NT2/D1 (cell line): ENCODE measurements at regions not wholly inside any gene's neighbourhood (a gene's known extent, or its start where the extent isn't known, plus 50 kb on each side); places are given as distances from the start of the nearest gene placed in this dataset.

Experiments used
- DNase-seq: peaks from one replicate; pipeline ENCODE4 v3.0.0-alpha.2; 2011; ENCODE audit warnings: low read depth, low spot score
- H3K27me3 ChIP-seq: 2 replicates; pipeline ENCODE4 v1.6.0; 2011; ENCODE audit warnings: mild to moderate bottlenecking; ENCODE audit not compliant: insufficient read length, insufficient read depth
- H3K36me3 ChIP-seq: 2 replicates; pipeline ENCODE4 v1.6.1; 2011; ENCODE audit warnings: mild to moderate bottlenecking, low read length, mixed read lengths; ENCODE audit not compliant: insufficient read depth, insufficient read length
- H3K4me1 ChIP-seq: 2 replicates; pipeline ENCODE4 v1.5.1; 2011; ENCODE audit not compliant: insufficient read depth, insufficient read length
- H3K4me3 ChIP-seq: 2 replicates; pipeline ENCODE4 v1.5.1; 2011; ENCODE audit warnings: low read depth; ENCODE audit not compliant: insufficient read length
- H3K9ac ChIP-seq: 2 replicates; pipeline ENCODE4 v1.6.0; 2011; ENCODE audit warnings: low read depth; ENCODE audit not compliant: insufficient read length
- H3K9me3 ChIP-seq: 2 replicates; pipeline ENCODE4 v1.5.1; 2011; ENCODE audit warnings: mild to moderate bottlenecking, low read length; ENCODE audit not compliant: insufficient read depth
- SUZ12 ChIP-seq: IDR thresholded peaks from 2 replicates; pipeline ENCODE4 v1.6.1; 2011; ENCODE audit not compliant: insufficient read length, insufficient read depth; ENCODE audit errors: extremely low read depth
- YY1 ChIP-seq: IDR thresholded peaks from 2 replicates; pipeline ENCODE4 v1.6.1; 2011; ENCODE audit not compliant: insufficient read length, insufficient read depth
- ZNF274 ChIP-seq: IDR thresholded peaks from 2 replicates; pipeline ENCODE4 v1.6.1; 2011; ENCODE audit warnings: mild to moderate bottlenecking, low read depth, low read length

DNA sequence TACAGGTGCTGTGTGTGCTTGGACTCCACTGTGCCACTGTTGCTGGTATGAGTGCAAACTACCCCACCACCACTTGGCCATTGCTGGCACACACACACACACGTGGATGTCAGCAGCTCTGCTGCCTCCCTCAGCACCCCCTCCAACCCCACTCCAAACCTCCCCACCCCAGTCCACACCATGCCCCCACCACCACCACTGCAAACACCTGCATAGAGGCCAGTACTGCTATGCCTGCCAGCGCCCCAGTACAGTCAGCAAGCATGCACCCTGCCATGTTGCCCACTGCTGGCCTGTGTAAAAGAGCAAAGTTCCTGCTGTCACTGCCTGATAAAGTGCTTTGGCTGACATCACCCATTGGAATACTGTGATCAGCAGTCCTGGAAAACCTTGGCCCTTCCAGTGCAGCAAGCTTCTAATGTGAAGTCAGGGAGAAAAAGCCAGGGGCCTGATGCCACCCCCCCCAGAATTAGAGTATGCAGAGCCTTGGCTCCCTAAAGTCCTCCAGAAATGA is 519.2 kb upstream of the PCDH15 start:
- Histone ChIP-seq H3K4me1 (no peaks in the 10 kb centered on the region), H3K27me3 (no peaks in the 10 kb centered on the region), H3K4me3 (no peak overlapping the region), H3K36me3 (no peaks in the 10 kb centered on the region), H3K9ac (no peak overlapping the region), H3K9me3 (no peaks in the 10 kb centered on the region)
- no peak for DNase-seq
- TF ChIP-seq ZNF274 (no peak), YY1 (no peak), SUZ12 (no peak)

GRCh38 chr10:55311848-55312635 is 511.0 kb upstream of the PCDH15 start:
- Histone ChIP-seq H3K9me3 (no peaks in the 10 kb centered on the region), H3K4me3 (no peak overlapping the region), H3K27me3 (no peaks in the 10 kb centered on the region), H3K4me1 (no peaks in the 10 kb centered on the region), H3K9ac (no peak overlapping the region), H3K36me3 (no peaks in the 10 kb centered on the region)
- no peak for DNase-seq
- no peak for TF ChIP-seq YY1
- no peak for TF ChIP-seq ZNF274
- TF ChIP-seq SUZ12, result no peak

- Histone ChIP-seq H3K9ac (no peak overlapping the region), H3K27me3 (no peaks in the 10 kb centered on the region), H3K9me3 (no peaks in the 10 kb centered on the region), H3K4me3 (no peak overlapping the region), H3K36me3 (no peaks in the 10 kb centered on the region), H3K4me1 (no peaks in the 10 kb centered on the region)
- no peak for DNase-seq
- TF ChIP-seq SUZ12 (no peak), YY1 (no peak), ZNF274 (no peak)
Observed at GRCh38 chr10:55310143-55310542, 509.1 kb upstream of the PCDH15 start.

- H3K4me3 ChIP-seq, result no peak overlapping the region
- H3K36me3 ChIP-seq, result no peaks in the 10 kb centered on the region
- TF ChIP-seq ZNF274 (no peak), SUZ12 (no peak), YY1 (no peak)
- no peaks in the 10 kb centered on the region for H3K27me3 ChIP-seq
- H3K9me3 ChIP-seq, result no peaks in the 10 kb centered on the region
- no peak for DNase-seq
- no peaks in the 10 kb centered on the region for H3K4me1 ChIP-seq
- H3K9ac ChIP-seq, result no peak overlapping the region
Observed at GRCh38 chr10:55305285-55305684, 504.3 kb upstream of the PCDH15 start.

DNA sequence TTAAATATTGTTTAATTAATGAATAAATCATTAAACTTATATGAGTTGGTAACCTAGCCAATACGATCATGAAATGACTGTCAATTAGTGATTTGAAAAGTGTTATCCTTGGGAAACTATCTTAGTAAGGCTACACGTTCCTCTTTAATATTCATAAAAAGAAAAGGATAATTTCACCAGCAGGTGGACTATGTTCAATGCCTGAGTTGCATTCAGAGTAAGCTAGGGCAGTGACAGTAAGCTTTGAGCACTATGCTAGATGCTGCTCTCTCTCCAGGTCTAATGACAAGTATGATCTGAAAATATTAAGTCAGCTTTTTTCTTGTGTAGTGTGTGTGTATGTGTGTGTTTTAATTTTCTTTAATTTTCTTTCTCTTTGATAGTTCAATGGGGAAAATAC is 486.3 kb upstream of the PCDH15 start:
- Histone ChIP-seq H3K4me3 (no peak overlapping the region), H3K4me1 (no peaks in the 10 kb centered on the region), H3K9me3 (no peaks in the 10 kb centered on the region), H3K9ac (no peak overlapping the region), H3K36me3 (no peaks in the 10 kb centered on the region), H3K27me3 (no peaks in the 10 kb centered on the region)
- TF ChIP-seq ZNF274, result no peak
- no peak for TF ChIP-seq SUZ12
- TF ChIP-seq YY1, result no peak
- no peak for DNase-seq

DNA sequence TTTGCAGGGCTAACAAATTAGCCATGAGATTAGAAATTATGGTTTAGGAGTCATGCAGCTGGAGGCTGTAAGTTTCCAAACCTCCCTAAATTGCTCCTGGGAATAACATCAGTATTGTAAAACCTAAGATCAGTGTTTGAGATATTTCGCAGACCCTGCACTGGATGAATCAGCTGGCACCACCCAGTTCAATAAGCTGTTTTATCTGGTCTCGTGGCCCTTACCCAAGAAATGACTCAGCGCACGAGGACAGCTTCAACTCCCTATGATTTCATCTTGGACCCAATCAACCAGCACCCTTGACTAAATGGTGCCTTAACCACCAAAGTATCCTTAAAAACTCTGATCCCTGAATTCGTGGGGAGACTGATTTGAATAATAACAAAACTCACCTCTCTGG is 482.0 kb upstream of the PCDH15 start:
- no peaks in the 10 kb centered on the region for H3K4me1 ChIP-seq
- DNase-seq, result no peak
- no peaks in the 10 kb centered on the region for H3K27me3 ChIP-seq
- H3K9ac ChIP-seq, result no peak overlapping the region
- no peaks in the 10 kb centered on the region for H3K36me3 ChIP-seq
- no peaks in the 10 kb centered on the region for H3K9me3 ChIP-seq
- TF ChIP-seq ZNF274, result no peak
- no peak for TF ChIP-seq YY1
- TF ChIP-seq SUZ12, result no peak
- H3K4me3 ChIP-seq, result no peak overlapping the region

DNA sequence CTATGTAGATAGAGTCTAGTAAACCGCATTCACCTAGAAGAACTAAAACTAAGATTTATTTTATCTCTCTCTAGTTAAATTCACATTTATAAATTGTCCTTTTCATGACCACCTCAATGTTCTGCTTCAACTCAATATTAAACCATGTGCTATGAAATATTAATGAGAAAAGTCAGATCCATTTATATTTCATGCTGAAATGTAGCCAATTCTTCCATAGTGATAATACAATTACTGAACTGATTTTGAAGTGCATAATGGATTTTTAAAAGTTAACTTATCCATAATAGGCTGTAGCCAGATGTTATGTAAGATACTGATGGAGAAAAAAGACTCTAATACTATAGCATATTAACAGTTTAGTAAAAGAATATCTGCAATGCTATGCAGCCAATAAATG is 479.7 kb upstream of the PCDH15 start:
- no peak overlapping the region for H3K4me3 ChIP-seq
- H3K9ac ChIP-seq, result no peak overlapping the region
- no peaks in the 10 kb centered on the region for H3K4me1 ChIP-seq
- no peaks in the 10 kb centered on the region for H3K36me3 ChIP-seq
- H3K27me3 ChIP-seq, result no peaks in the 10 kb centered on the region
- no peak for DNase-seq
- no peaks in the 10 kb centered on the region for H3K9me3 ChIP-seq
- TF ChIP-seq ZNF274, result no peak
- TF ChIP-seq YY1, result no peak
- TF ChIP-seq SUZ12, result no peak

DNA sequence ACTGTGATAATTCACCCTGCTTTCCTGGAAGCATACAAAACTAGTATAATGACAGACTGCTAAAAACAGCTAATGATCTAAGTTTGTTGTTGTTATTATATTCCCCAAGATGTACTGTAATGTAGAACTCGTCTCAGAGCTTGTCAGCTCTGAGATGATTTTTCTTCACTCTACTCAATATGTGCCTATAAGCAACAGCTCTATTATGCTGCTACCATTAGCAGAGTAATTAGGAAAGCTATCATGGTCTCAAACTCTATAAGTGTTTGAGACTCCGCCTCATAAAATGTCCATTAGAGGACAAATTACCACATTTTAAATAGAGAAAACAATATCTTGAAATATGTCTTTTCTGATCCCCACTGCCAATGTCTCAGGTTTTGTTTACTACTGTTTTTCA is 476.5 kb upstream of the PCDH15 start:
- no peaks in the 10 kb centered on the region for H3K36me3 ChIP-seq
- H3K4me3 ChIP-seq, result no peak overlapping the region
- H3K4me1 ChIP-seq, result no peaks in the 10 kb centered on the region
- H3K9me3 ChIP-seq, result no peaks in the 10 kb centered on the region
- no peak for TF ChIP-seq SUZ12
- no peak for TF ChIP-seq ZNF274
- no peak for TF ChIP-seq YY1
- no peak overlapping the region for H3K9ac ChIP-seq
- DNase-seq, result no peak
- no peaks in the 10 kb centered on the region for H3K27me3 ChIP-seq
